HG03575 (cell line): ENCODE measurements at regions not wholly inside any gene's neighbourhood (a gene's known extent, or its start where the extent isn't known, plus 50 kb on each side); places are given as distances from the start of the nearest gene placed in this dataset.

Experiments
- ATAC-seq: cut with Tn5 transposase; IDR thresholded peaks from one replicate; pipeline ENCODE4 v1.9.1; 2021; ENCODE audit not compliant: unreplicated experiment, insufficient number of reproducible peaks, low FRiP score; ENCODE audit errors: extremely low read depth

- ATAC-seq: no peak
Observed at GRCh38 chr3:24853685-24854490, 359.2 kb upstream of the THRB start.

DNA sequence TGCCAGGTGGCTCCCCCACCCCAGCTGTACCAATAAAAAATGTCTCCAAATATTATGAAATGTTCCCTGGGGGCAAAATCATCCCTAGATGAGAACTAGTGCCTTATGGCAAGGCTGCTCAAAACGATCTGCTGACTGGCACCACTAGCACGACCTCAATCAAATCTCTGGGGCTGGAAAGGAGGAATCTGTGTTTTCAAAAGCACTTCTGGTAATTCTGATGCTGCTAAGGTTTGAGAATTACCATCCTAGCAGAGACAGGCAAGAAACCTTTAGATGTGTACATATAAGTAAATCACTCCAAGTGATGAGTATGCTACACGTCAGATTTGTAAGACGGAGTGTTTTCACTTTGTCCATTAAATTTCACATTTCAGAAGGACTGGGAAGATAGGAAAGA, 360.1 kb upstream of the THRB start:
- no peak for ATAC-seq

GRCh38 chr3:24857945-24858344, 363.3 kb upstream of the THRB start:
- ATAC-seq: no peak

- no peak for ATAC-seq
Observed at GRCh38 chr3:24863215-24863614, 368.6 kb upstream of the THRB start.

DNA sequence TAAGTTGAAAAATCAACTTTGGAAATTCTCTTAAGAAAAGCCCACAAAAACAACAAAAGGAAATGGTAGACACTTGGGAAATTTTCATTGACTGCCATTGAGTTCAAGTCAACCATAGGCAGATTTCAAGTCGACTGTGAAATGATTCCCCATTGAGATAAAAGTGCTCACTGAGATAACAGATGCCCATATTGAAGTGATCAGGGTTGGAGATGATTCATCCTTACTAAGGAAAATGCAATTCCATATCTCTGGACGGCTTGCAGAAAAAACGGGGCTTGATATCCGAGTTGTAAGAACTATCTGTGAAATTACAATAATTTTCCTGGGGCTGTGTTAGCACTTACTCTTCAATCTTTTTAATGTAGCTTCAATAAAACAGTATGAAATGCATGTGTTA, 373.1 kb upstream of the THRB start:
- ATAC-seq: no peak

DNA sequence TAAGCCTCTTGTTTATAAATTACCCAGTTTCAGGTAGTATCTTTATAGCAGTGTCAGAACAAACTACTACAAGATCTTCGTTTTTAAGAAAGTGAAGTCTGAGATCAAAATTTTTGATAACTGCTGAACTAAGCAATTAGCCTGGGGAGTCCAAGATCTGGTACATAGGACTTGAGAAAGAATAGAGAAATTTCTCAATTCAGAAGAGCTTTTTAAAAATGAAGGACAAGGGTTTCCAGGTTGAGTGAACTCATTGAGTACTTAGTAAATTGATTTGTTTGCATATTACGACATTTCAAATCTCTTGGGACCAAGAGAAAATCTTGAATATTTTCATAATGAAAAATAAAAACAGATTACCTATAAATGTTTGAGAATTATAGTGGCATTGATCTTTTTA, 386.6 kb upstream of the THRB start:
- ATAC-seq: no peak

GRCh38 chr3:24886501-24886900, 391.9 kb upstream of the THRB start:
- no peak for ATAC-seq

DNA sequence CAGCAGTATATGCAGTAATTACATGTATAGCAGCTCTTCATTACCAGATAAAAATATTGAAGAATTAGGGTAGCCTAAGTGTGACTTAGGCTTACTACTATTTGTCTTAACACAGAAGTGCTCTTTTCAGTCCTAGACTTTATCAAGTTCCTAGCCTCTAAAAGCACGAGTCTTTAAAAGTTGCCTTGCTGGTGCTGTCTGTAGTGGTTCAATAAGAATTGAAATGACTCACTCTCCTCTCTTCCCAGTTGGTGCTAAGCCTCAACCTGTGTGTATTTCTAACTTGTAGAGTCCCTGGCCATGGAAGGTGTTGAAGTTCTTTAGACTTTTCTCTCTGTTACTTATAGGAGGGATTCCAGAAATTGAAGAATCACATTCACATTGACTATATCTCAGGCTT, 395.4 kb upstream of the THRB start:
- no peak for ATAC-seq

DNA sequence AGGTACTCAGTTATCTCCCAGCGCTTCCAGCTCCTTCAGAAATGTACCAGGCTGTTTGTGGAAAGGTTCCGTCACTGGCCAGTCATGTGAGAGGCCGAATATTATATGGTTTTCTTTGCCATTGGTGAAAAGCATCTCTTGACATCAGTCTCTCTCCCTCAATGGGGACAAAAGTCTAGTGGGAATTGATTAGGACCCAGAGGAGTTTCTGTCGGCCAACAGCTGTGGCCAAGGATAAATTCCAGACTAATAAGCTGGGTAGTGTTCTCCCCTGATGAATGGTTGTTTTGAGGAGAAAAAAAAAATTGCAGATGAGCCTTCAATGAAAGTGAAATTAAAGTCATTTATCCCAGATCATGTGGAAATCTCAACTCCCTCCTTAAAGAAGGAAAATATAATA, 404.7 kb upstream of the THRB start:
- no peak for ATAC-seq

- no peak for ATAC-seq
Observed at GRCh38 chr3:24899901-24900603, 405.4 kb upstream of the THRB start.

- ATAC-seq: no peak
Observed at GRCh38 chr3:24905266-24905665, 410.6 kb upstream of the THRB start.

GRCh38 chr3:24907106-24907505, 412.5 kb upstream of the THRB start:
- ATAC-seq: no peak

DNA sequence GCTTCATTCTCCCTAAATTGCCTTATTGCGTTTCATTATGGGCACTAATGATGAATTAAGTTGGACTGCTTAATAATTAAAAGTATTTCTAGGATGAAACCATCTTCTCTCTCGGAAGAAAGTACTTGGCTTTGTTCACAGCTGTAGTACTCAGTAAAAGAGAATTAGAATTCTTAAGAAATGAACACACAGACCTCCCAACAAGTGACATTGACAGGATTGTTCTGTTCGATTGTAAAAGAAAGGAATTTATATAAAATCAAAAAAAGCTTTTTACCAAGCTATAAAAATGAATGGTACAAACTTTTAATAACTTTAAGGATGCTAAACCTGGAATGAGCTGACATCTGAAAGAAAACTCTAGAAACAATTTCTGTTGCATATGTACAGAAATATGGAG, 416.4 kb upstream of the THRB start:
- no peak for ATAC-seq

DNA sequence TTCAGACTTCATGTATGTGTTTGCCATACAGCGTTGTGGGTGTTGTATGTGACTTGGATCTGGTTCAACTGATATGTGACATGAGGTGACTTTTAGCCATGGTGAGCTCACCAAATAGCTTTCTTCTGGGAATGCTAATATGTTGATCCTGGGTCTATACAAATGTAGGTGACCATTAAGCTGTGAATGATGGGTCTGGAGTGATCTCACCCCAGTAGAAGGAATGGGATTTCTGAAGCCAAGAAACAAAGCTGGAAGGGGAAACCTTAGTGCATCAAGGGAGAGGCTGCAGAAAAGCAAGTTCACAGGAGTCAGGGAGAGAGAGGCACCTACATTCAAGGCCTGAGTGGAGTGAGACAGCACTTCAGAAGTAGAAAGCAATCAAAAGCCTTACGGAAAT, 421.0 kb upstream of the THRB start:
- ATAC-seq: no peak

GRCh38 chr3:24917908-24918307, 423.3 kb upstream of the THRB start:
- no peak for ATAC-seq

- ATAC-seq: no peak
Observed at GRCh38 chr3:24923570-24923969, 428.9 kb upstream of the THRB start.

- ATAC-seq: no peak
Observed at GRCh38 chr3:24929521-24929920, 434.9 kb upstream of the THRB start.

GRCh38 chr3:24933401-24933800, 438.8 kb upstream of the THRB start:
- no peak for ATAC-seq

DNA sequence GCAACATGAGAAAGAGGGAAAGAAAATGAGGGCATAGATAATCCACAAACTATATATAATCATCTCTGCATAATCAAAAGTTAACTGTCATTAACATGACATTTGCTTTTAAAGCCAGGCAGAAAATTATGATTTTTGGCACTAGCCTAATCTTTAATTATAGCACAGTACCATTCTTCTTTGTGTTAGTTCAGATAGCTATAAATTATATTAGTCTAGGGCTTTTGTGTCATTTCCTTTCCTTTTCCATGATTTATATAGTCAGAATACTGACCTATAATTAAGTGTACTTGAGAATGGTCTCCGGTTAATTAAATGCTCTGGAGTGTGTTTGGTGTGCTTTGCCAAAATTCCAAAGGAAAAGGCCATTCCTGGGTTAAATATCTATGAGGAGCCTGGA, 441.9 kb upstream of the THRB start:
- no peak for ATAC-seq

DNA sequence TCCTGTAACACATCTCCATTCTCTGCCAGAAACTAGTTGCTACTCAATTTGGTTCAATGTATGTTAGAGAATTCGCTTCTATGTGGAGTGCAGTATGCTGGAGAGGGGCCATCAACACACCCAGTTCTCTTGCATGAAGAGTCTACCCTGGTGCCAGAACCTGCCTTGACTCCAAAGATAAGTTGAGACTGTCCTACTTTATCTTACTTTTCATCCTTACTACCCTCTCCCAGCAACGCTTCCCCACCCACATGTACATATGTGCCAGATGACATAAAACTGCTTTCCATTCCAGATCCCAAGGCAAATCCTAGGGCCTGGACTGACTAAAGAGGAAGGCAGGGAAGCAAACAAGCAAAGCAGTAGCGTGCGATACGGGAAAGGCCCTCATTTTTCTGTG, 442.6 kb upstream of the THRB start:
- no peak for ATAC-seq

DNA sequence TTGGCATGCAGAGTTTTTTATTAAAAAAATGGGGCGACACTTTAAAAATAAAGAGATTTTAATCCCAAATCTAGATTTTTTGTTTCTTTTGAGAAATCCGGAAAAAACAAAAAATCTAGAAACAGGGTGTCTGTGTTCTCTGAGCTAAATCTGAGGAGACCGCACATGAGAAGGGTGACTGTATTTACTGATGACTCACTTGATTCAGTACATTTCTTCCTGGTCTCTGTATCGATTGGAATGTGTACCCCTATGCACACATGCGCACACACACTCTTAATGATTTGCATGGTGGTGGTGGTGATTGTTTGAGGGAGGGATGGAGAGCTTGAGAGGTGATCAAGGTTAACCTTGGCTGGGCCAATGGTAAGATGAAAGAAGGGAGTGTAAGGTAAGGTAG, 443.1 kb upstream of the THRB start:
- ATAC-seq: no peak
